NCI-H2227 treated with DMSO at 0.1 percent for 48 hours (cell line): ENCODE measurements at regions not wholly inside any gene's neighbourhood (a gene's known extent, or its start where the extent isn't known, plus 50 kb on each side); places are given as distances from the start of the nearest gene placed in this dataset.

Experiments
- DNase-seq: peaks from one replicate; lab custom pipeline; 2025; lab: John Stamatoyannopoulos, UW

DNA sequence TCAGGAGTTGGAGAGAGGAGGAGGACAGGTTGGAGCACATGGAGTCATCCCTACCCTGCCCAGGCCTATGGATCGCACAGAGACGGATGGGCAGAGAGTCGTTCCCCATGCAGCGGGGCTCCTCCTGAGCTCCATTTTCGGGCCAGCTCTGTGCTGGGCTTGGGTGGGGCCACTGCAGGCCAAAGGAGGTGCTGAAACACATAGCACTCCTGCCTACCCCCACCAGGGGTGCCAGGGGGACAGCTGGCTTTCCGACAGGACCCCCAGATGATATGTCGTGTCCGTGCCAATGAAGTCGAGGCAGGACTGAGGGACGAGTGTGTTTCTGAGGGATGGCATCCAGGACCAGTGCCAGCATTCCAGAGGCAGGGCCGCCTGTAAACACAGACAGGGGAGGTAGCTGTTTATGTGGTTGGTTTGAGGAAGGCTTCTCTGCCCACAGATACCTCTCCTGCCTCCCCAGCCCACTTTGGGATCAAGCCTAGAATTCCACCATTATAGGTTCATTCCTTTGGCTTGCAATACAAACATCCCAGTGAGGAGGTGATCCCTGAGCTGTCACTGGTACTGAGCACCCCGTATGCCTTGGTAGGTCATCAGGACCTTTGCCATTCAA lies 116.6 kb downstream of the GLI2 start:
- DNase-seq: no peak

DNA sequence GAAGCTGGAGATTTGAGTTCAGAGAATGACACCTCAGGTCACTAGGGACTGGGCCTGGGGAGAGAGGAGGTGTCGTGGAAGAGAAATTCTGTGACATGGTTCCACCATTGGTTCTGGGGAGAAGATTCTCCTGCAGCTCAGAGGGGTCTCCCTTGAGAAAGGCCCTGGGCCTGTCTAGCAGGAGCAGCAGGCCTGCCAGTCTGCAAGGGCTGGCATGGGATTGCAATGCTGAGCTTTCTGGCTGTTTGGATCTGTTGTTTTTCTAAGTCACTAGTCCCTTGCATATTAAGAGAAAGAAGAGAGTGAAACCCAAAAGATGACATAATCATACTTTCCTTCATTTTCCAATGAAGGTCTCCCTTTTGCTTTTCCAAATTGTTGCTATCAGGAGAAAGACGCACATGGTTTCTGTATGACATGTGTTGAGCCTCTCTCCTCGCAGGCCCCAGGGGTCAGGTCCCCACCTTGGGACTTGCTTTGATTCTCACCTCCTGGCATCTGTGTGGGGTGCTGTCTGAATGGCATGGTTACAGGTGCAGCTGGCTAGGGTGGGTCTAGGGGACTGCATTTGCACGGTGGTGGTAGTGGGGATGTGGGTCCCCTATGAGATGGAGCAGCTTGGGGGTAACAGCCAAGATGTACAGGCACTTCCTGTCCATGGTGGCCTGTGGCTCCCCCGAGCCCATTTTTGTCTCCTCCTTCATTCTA lies 117.8 kb downstream of the GLI2 start:
- DNase-seq: no peak

DNA sequence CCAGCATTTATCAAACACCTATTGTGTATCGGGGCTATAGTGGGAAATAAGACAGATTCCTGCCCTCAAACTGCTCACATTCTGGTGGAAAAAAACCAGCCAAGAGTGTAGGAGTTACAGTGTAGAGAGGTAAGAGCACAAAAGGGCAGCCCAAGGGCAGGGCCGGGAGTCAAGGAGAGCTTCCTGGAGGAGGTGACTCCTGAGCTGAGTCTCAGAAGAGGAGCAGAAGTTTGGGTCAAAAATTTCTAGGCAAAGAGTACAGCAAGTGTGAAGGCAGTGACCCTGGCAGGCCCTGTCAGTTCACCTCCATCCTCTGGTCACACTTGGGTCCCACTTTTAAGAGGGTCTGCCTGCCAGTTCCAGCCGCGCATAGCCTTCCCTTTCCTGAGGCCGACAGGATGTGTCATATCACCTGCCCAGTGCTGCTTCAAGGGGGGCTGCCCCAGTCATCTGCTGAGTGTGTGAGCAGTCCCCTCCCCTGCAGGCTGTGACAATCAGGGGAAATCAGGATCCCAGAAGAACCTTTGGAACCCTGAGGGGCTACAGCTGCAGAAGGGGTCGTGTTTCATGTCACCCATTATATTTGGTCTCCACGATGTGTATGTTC lies 118.4 kb downstream of the GLI2 start:
- no peak for DNase-seq

DNA sequence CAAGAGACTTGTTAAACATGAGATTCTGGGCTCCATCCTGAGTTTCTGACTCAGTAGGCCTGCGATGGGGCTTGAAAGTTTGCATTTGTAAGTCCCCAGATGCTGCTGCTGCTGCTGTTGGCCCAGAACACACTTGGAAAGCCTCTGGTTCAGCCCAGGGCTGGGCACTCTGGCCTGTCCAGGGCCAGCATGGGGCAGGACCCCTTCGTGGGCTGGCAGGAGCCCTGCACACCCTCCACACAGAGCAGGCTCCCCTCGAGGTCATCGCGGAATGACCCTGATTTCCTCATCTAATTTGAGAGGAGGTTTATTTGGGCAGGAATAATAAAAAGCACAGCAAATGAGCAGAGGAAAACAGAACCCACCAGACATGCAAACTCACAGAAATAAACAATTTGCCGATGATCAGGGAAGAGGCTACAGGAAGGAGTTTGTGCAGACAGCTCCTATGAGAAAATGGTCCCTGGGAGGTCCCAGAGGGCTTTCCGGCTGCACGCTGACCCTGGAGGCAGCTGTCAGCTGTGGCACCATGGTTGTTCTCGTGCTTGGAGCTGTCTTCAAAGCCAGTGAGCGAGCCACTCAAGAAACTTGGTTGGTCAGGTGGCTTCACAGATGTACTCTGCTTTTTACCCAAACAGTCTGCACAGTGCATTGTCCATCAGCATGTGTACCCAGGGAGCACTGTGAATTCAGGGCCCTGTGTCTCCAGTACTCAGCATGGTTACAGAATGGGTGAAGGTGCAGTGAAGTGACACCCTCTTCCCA lies 119.3 kb downstream of the GLI2 start:
- DNase-seq: no peak

DNA sequence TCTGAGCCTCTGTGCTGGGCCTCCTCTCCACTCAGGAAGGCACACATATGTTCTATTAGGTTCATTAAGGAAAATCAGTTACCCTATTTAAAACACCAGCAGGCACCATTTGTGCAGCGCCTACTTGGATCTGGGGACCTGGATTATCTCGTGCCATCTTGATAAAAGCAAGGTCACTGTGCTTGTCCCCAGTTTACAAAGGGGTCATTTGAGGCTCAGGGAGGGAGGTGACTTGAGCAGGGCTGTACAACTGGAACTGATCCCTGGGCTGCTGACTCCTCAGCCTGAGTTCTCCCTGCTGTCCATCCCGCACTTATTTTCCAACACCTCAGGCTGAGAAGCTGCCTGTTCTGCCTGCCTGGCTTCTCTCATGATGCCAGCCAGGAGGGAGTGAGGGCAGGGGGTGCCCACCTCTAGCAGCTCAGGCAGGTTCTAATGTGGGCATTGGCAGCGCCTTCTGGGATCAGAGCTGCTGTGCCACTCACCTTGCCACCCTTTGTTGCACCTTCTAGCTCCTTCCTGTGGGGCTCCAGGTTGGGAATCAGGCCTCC lies 120.3 kb downstream of the GLI2 start:
- no peak for DNase-seq

DNA sequence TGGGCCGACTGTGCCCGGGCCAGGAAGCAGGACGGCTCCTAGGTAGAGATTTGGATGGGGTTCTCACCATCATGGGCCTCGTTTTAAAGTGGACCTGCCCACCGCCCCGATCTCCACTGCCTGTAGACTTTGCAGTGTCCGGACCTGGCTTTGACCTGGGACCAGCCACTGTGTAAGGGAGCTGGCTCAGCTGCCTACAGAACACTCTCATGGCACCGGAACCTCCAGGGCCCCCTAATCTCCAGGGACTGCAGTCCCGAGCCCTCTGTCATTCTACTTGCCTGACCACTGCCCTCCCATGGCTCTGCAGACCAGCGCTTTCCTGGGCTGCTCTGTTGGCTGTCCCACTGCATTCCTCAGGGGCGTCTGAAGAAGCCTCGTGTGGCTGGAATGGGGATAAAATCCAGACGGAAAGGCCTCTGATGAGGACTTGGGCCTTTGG lies 120.8 kb downstream of the GLI2 start:
- DNase-seq: no peak

DNA sequence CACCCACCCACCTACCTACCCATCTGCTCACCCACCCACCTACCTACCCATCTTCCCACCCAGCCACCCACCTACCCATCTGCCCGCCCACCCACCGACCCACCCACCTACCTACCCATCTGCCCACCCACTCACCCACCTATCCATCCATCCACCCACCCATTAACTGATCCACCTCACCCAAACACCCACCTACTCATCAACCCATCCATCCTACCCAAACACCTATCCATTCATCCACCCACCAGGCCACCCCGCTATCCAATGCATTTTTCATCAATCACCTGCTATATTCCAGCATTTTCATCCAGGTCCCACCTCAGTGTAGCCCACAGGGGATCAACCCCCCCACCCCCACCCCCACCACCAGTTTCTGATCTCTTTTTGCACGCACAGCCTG lies 121.8 kb downstream of the GLI2 start:
- no peak for DNase-seq

DNA sequence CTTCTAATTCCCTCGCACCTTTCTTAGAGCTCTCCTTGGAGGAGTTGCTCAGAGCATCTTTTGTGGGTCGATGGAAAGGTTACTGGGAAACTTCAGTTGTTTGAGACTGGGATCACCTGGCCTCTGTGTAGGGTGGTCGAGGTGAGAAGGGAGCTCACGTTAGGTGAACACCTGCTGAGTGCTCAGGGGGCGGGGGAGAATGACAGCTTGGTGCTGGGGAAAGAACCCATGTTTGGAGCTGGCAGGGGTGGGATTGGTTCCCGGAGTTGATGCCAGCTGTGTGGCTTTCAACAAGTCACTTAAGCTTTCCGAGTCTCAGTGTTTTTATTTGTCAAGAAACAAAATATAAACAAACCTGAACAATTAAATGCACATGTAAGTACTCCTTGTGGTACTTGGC lies 122.3 kb downstream of the GLI2 start:
- no peak for DNase-seq

DNA sequence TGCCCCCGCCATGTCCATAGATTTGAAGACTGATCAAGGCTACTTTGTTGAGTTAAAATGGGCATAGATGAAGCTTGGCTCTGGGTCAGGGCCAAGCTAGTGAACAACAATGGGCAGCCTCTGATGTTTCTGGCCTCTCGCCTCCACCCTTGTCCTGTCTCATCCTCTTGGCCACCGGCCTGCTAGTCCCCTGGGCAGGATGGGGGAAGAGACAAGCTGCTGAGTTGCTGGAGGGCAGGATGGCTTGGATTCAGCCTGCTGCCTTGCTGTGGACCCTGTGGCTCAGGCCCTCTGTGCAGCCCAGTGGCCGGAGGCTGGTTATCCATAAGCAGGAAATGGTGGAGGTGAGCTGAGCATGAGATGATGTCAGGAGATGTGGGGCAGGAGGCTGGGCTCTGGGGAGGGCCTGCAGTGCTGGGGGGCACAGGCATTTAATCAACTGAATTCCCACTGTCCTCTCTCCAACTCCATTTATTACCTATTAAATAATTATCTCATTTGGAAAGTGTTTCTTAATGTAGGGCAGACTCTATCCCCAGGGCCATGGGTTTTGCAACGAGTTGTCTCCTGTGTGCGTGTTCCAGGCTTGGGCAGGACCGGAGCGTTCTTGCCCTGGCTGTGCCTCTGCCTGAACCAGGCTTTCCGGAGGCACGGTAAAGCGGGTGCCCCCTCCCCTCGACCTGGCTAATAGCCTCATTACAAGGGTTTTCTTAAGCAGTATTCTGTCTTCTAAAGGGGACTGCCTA lies 122.9 kb downstream of the GLI2 start:
- DNase-seq: no peak

DNA sequence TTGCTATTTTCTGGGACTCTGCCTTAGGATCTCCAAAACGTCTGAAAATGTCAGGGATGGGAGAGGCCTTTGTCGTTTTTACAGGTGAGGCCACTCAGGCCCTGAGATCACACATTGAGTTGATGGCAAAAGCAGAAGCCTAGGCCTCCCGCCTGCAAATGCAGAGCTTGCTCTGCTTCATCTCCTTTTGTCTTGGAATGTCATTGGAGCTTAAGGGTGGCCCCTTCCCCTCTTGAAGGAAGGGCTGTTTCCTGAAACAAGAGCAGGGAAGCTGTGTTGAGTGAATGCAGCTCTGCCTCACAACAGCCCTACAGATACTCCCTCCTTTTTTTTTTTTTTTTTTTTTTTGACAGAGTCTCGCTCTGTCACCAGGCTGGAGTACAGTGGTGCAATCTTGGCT lies 123.5 kb downstream of the GLI2 start:
- no peak for DNase-seq

DNA sequence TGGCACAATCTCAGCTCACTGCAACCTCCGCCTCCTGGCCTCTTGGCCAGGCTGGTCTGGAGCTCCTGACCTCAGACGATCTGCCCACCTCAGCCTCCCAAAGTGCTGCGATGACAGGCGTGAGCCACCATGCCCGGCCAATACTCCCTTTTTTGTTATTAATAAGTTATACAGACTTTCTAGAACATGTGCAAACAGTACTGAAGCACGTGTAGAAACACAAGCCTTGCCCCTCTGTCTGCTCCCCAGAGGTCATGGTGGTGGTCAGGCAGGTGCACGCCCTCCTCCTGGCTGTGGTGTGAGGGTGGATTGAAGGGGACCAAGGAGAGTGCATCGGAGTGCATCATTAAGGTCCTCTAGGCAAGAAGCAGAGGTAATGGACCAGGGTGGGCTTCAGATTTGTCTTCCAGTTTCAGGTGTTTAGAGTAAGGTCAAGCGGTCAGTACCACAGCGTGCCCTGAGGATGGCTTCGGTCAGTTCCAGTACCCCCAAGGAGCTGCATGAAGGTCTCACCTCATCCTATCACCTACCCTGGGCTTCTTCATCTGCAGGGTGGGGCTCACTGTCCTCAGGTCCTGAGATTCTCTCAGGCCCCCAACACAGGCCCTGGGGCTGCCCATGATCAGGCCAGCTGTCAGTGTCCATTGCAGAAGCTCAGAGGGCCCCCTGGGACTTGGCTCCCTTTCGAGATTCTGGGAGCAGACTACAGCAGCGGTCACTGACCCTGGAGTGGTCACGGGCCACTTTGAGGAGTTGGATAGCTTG lies 124.3 kb downstream of the GLI2 start:
- DNase-seq: no peak

DNA sequence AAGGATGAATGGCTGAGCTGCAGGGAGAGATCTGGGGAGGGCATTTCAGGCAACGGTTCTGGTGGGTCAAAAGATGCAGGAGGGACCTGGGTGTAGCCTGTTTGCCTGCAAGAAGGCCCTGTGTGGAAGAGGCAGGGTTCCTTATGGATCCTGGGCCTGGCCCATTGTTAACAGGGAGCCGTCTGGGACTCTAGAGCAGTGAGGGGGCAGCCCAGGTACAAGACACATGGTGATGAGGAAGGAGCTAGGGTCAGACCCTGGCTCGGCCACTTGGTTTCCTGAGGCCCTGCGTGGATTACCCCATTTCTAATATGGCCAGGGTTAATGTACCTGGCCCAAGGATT lies 124.9 kb downstream of the GLI2 start:
- DNase-seq: no peak

DNA sequence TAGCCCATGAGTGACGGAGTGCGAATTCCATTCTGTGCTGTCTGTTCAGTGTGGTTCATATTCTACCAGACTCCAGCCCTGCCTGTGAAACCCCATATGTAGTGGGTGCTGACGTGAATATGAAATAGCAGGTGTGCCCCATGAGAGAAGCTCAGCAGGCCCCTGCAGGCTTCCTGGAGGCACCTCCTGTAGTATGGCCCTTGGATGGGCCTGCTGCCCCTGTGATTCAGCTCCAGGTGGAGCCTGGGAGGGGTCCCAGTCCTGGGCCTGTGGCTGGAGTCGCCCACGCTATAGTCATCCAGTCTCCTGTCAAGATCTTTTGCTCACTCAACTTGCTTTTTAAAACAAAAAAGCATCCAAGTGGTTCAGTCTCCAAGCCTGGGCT lies 125.5 kb downstream of the GLI2 start:
- DNase-seq: no peak

DNA sequence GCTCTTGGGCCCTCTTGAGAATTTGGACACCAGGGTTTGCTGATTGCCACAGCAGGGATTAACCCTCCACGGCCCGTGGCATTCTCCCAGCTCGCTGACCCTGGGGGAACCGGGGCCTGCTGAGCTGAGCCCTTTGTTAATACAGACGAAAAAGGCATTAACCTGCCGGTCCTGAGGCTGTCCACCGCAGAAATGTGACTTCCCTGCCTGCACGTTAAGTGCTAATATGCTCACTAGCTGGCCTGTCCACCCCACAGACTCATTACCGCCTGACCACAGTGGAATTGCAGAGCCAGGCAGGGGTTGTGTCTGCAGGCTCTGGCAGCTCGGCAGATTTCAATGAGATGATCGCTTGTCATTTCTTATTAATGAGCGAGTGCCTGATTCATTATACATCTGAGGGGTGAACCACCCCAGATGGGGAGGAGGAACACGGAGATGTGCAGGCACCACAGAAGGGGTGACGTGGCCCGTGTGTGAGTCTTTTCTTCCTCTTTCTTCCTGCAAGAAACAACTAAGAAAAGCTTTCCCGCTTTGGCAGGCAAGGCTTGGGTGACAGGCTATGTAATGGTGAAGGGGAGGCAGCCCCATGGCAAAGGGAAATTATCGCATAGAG lies 126.0 kb downstream of the GLI2 start:
- no peak for DNase-seq

DNA sequence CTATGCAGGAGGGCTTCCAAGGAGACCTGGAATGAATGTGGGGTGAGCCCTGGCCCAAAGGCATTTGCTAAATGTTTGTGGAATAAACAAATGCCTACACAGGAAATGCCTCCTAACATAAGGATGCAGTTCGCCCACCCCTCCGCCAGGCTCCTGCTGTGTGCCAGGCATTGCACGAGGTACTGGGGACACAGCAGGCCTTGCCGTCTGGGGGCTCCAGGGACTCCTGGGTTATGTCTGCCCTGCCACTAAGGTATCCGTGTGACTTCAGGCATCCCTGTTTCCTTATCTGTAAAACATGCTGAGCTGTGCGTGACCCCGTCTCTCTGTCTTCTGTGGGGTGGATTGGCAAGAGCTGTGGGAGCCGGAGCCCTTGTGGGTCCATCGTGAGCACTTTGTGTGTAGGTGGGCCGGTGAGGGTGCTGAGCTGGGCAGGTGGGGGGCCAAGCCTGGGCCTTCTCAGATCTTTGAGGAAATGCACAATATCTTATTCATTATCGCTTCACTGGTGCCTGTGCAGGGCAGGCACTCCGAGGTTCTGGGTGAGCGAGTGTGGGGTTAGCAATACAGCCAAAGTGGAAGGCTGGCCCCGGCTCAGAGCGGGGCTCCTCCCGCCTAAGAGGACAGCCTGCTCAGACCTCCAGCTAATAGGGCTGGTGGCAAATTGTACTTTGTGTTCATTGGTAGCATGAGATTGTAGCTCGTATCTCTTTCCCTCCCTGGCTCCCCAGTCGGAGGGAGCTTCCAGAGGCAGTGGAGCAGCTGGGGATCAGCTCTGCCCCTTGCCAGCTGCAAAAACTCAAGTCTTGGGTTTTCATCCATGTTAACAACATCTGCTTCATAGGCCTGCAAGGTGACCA lies 126.8 kb downstream of the GLI2 start:
- no peak for DNase-seq

DNA sequence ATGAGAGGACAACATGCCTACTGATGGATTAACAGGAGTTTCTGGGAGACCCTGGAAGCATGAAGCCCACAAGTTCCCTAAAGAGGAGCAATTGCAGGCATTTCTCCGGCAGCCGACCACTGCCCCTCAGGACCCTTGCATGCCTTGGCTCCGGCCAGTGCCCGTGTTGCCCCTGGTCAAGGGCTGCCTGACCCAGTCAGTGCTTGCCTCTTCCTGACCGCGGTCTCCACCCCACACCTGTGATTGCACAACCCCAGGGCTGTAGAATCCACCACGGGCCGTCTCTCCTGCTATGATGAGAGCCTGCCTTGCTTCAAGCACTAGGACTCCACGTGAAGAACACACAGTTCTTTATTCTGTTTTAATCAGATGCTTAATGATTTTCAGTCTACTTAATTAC lies 127.5 kb downstream of the GLI2 start:
- no peak for DNase-seq

DNA sequence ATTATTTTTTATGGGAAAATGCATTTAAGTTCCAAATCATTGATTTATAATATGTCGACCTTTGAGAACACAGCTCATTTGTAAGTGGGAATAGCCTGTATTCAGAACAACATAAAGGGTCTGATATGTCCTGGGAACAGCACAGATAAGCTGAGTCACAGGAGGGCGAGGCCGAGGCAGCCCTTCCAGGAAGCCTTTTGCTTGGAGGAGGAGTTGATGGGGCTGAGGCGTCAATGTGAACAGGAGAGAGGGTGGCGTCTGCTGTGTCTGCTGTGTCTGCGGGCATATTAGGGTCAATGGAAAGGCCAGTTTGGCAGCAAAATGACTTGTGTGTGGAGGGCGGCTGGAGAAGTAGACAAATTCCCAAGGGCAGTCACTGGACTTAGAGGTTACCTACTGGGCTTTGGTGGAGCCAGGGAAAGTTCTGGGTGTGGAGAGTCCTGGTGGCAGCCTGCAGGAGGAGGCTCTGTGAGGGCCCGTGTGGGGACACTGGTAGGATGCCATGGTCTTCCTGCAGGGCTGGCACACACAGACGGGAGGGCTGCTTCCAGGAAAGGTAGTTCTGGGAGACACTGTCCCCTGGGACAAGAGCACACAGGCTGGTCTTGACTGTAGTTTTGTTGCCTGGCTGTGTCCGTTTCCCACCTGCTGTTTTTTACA lies 128.1 kb downstream of the GLI2 start:
- no peak for DNase-seq

DNA sequence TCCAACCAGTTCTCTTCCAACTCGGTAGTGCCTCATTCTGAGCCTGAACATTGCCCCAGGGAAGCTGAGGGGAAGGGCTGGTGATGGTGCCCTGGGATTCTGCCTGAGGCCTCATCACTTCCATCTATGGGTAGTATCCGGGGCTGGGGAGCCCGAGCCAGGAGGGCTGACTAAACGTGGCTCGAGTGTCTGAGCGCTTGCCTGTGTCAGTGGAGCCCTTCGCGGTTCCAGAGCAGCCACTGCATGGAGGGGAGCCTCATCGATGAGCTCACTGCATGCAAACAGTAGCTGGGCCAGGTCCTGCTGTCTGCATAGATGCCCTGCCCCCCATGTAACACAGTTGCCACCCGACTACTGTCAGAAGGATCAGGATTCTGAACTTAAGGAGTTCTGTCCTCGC lies 129.3 kb downstream of the GLI2 start:
- no peak for DNase-seq

DNA sequence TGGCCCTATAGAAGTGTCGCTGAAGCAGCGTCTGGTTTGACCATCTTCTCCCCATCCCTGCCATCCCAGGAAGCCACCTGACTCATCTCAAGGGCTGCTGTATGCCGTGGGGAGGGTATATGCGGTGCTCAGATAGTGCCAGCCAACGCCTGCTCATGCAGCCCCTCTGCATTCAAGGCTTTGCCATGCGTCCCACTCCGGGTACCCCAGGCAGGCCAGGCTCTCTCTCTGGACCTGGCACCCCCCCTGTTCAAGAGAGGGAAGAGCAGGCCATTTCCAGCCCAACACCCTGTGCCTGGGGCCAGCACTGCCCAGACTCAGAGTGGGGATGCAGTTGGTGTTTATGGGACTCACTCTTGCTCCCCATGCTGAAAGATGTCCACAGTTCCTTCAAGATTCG lies 130.0 kb downstream of the GLI2 start:
- DNase-seq: no peak
